ENCODE measurements at regions not wholly inside any gene's neighbourhood (a gene's known extent, or its start where the extent isn't known, plus 50 kb on each side); places are given as distances from the start of the nearest gene placed in this dataset.

DNA sequence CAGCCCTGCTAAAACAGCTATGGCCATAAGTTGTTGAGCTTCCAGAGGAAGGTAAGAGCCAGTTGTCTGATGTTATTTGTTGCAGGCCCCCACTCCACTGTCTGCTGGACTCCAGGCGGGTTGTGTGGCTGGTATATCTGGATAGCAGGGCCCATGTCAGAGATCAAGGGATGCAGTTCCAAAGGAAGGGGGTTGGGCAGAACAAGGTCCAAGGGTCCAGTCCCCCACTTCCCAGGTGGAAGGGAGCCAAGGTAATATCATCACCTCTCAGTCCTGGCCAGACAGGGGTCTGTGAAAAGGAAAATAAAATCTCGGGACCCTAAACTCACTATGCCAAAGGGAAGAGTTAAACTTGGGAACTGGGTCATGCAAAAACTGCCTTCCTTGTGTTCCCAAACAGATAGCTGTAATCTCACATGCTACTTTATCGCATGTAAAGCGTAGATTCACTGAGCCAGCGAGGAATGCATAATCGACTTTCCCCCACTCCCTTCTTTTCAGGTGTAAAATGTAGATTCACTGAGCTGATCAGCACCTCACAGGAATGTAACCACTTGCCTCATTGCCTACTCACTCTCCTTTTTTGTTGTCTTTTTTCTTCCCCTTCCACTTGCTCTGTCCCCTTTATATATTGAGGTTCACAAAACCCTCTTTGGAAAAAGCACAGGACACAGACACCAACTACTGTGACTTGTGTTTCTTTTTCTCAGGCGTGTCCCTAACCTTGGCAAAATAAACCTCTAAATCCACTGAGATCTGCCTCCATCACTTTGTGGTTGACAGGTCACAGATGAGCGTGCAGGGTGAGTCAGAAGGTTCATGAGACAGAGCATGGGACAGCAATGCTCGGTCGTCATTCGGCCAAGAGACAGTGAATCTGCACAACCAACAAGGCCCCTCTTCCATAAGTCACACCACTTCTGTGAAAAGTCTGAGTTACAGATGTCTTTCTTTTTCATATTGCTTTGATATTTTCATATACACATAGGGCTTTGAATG, 255.3 kb upstream of the SIX2 start:
- TF ChIP-seq, protein P1, sequence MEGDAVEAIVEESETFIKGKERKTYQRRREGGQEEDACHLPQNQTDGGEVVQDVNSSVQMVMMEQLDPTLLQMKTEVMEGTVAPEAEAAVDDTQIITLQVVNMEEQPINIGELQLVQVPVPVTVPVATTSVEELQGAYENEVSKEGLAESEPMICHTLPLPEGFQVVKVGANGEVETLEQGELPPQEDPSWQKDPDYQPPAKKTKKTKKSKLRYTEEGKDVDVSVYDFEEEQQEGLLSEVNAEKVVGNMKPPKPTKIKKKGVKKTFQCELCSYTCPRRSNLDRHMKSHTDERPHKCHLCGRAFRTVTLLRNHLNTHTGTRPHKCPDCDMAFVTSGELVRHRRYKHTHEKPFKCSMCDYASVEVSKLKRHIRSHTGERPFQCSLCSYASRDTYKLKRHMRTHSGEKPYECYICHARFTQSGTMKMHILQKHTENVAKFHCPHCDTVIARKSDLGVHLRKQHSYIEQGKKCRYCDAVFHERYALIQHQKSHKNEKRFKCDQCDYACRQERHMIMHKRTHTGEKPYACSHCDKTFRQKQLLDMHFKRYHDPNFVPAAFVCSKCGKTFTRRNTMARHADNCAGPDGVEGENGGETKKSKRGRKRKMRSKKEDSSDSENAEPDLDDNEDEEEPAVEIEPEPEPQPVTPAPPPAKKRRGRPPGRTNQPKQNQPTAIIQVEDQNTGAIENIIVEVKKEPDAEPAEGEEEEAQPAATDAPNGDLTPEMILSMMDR (IDR thresholded peaks at IDR 0.05; ENCODE audit: low read length) = no peak
- TF ChIP-seq EZH2 (IDR thresholded peaks at IDR 0.05; ENCODE audit: borderline replicate concordance, low read length) = no peak

Data from OCI-LY1 (cell line).